Progenitor cell of endocrine pancreas (in vitro differentiated cells): ENCODE measurements at regions not wholly inside any gene's neighbourhood (a gene's known extent, or its start where the extent isn't known, plus 50 kb on each side); places are given as distances from the start of the nearest gene placed in this dataset.

Experiments
- DNase-seq: peaks from one replicate; pipeline ENCODE4 v3.0.0; 2021; ENCODE audit warnings: low spot score; ENCODE audit not compliant: unreplicated experiment
- H3K27ac Mint-ChIP-seq: 2 replicates; pipeline ENCODE4 v1.8.0; 2021; ENCODE audit warnings: mild to moderate bottlenecking, moderate library complexity, mixed read lengths
- H3K27me3 Mint-ChIP-seq: 2 replicates; pipeline ENCODE4 v1.8.0; 2021; ENCODE audit warnings: mixed read lengths
- H3K36me3 Mint-ChIP-seq: 2 replicates; pipeline ENCODE4 v1.8.0; 2022; ENCODE audit warnings: mixed read lengths; ENCODE audit not compliant: insufficient read depth
- H3K4me1 Mint-ChIP-seq: 2 replicates; pipeline ENCODE4 v1.8.0; 2021; ENCODE audit warnings: low read depth, mixed read lengths
- H3K4me3 Mint-ChIP-seq: 2 replicates; pipeline ENCODE4 v1.8.0; 2021; ENCODE audit warnings: low read depth, mild to moderate bottlenecking, moderate library complexity, mixed read lengths
- H3K9me3 Mint-ChIP-seq: 2 replicates; pipeline ENCODE4 v1.8.0; 2021; ENCODE audit warnings: low read depth, mixed read lengths
- TF ChIP-seq, protein P1 (sequence below): fragments of 200-600 bp; sonication (generic); IDR thresholded peaks from one replicate; pipeline ENCODE4 v1.5.0; 2021; ENCODE audit warnings: antibody characterized with exemption, mild to moderate bottlenecking; ENCODE audit not compliant: unreplicated experiment

GRCh38 chr6:121839896-121840295 lies 404.4 kb downstream of the GJA1 start:
- Mint-ChIP-seq H3K4me1 (no peaks in the 10 kb centered on the region), H3K36me3 (no peaks in the 10 kb centered on the region), H3K27ac (no peak overlapping the region), H3K9me3 (no peaks in the 10 kb centered on the region), H3K4me3 (no peak overlapping the region), H3K27me3 (no peaks in the 10 kb centered on the region)
- TF ChIP-seq, protein P1, sequence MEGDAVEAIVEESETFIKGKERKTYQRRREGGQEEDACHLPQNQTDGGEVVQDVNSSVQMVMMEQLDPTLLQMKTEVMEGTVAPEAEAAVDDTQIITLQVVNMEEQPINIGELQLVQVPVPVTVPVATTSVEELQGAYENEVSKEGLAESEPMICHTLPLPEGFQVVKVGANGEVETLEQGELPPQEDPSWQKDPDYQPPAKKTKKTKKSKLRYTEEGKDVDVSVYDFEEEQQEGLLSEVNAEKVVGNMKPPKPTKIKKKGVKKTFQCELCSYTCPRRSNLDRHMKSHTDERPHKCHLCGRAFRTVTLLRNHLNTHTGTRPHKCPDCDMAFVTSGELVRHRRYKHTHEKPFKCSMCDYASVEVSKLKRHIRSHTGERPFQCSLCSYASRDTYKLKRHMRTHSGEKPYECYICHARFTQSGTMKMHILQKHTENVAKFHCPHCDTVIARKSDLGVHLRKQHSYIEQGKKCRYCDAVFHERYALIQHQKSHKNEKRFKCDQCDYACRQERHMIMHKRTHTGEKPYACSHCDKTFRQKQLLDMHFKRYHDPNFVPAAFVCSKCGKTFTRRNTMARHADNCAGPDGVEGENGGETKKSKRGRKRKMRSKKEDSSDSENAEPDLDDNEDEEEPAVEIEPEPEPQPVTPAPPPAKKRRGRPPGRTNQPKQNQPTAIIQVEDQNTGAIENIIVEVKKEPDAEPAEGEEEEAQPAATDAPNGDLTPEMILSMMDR, result no peak
- DNase-seq, result no peak

GRCh38 chr6:121844898-121845297 lies 409.5 kb downstream of the GJA1 start:
- DNase-seq, result no peak
- Mint-ChIP-seq H3K4me1 (peaks cover 5% of the 10 kb centered on the region), H3K27ac (no peak overlapping the region), H3K36me3 (no peaks in the 10 kb centered on the region), H3K9me3 (no peaks in the 10 kb centered on the region), H3K27me3 (no peaks in the 10 kb centered on the region), H3K4me3 (no peak overlapping the region)
- TF ChIP-seq, protein P1, result no peak

DNA sequence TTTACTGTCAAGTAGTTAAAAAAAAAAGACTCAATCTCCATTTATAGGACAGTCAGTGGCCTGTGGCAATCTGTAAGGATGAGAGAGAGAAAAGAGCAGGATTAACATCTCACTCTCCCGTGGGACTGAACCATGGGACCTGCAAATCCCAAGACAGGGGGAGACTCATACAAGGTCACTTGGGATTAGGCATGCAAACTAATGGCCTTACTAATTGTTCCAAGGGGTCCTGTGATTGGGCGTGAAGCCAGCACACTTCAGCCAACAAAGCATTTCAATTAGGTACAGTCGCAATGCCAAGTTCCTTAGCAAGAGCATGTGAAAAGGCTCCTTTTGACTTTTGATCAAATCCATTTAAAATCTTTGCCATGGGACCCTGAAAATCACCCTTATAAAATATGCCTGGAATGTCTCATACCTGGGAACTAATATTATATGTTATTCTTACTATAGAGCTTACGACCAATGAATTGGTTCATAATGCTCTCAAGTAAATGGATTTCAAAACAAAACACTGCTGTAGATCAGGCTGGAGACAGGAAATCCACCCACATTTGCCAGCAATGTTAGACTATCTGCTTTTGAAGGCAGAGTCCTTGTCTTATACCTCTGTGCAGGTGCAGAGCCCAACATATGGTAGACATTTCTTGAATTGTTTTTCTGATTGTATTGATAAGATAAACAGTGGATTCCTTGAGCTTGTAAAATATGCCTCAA lies 412.5 kb downstream of the GJA1 start:
- Mint-ChIP-seq H3K27me3 (peaks cover 4% of the 10 kb centered on the region), H3K4me1 (peaks cover 8% of the 10 kb centered on the region), H3K9me3 (no peaks in the 10 kb centered on the region), H3K4me3 (no peak overlapping the region), H3K36me3 (no peaks in the 10 kb centered on the region), H3K27ac (no peak overlapping the region)
- no peak for DNase-seq
- TF ChIP-seq, protein P1, result no peak

GRCh38 chr6:121848523-121849255 lies 413.2 kb downstream of the GJA1 start:
- H3K27ac Mint-ChIP-seq, result no peak overlapping the region
- H3K27me3 Mint-ChIP-seq, result peaks cover 4% of the 10 kb centered on the region
- H3K4me3 Mint-ChIP-seq, result no peak overlapping the region
- no peaks in the 10 kb centered on the region for H3K36me3 Mint-ChIP-seq
- no peaks in the 10 kb centered on the region for H3K9me3 Mint-ChIP-seq
- no peak for DNase-seq
- peaks cover 9% of the 10 kb centered on the region for H3K4me1 Mint-ChIP-seq
- TF ChIP-seq, protein P1, result no peak

GRCh38 chr6:121849477-121849876 lies 414.0 kb downstream of the GJA1 start:
- H3K4me1 Mint-ChIP-seq, result peaks cover 15% of the 10 kb centered on the region
- TF ChIP-seq, protein P1, result peak; percentile 85
- H3K36me3 Mint-ChIP-seq, result no peaks in the 10 kb centered on the region
- peaks cover 4% of the 10 kb centered on the region for H3K27me3 Mint-ChIP-seq
- peak; percentile 46 for DNase-seq
- H3K9me3 Mint-ChIP-seq, result no peaks in the 10 kb centered on the region
- peak overlapping the region; percentile 21 for H3K27ac Mint-ChIP-seq
- no peak overlapping the region for H3K4me3 Mint-ChIP-seq
